Neural progenitor cell (in vitro differentiated cells): ENCODE measurements at regions not wholly inside any gene's neighbourhood (a gene's known extent, or its start where the extent isn't known, plus 50 kb on each side); places are given as distances from the start of the nearest gene placed in this dataset.

Source experiments
- DNase-seq: peaks from one replicate; pipeline ENCODE4 v3.0.0-alpha.2; 2016; ENCODE audit warnings: low spot score
- H2AFZ ChIP-seq: fragments of 200-600 bp; sonication (generic); replicated peaks from 2 replicates; pipeline ENCODE4 v1.6.1; 2016; ENCODE audit warnings: antibody characterized with exemption
- H3F3A ChIP-seq: fragments of 200-600 bp; sonication (generic); 2 replicates; pipeline ENCODE4 v1.6.1; 2016; ENCODE audit warnings: antibody characterized with exemption, low read depth
- H3K27ac ChIP-seq: fragments of 200-600 bp; sonication (generic); 2 replicates; pipeline ENCODE4 v1.5.1; 2016; ENCODE audit warnings: mild to moderate bottlenecking
- H3K27me3 ChIP-seq: fragments of 200-600 bp; sonication (generic); 2 replicates; pipeline ENCODE4 v1.6.1; 2016; ENCODE audit warnings: mild to moderate bottlenecking, moderate library complexity
- H3K36me3 ChIP-seq: fragments of 200-600 bp; sonication (generic); 2 replicates; pipeline ENCODE4 v1.5.1; 2016
- H3K4me1 ChIP-seq: fragments of 200-600 bp; sonication (generic); 2 replicates; pipeline ENCODE4 v1.6.1; 2016; ENCODE audit warnings: mixed run types
- H3K4me2 ChIP-seq: fragments of 200-600 bp; sonication (generic); 2 replicates; pipeline ENCODE4 v1.6.1; 2016
- H3K4me3 ChIP-seq: fragments of 200-600 bp; sonication (generic); 2 replicates; pipeline ENCODE4 v1.5.1; 2016
- H3K79me2 ChIP-seq: fragments of 200-600 bp; sonication (generic); 2 replicates; pipeline ENCODE4 v1.6.1; 2016; ENCODE audit warnings: low read depth
- H3K9ac ChIP-seq: fragments of 200-600 bp; sonication (generic); 2 replicates; pipeline ENCODE4 v1.6.1; 2016
- H3K9me3 ChIP-seq: fragments of 200-600 bp; sonication (generic); 2 replicates; pipeline ENCODE4 v1.5.1; 2016; ENCODE audit warnings: low read depth
- H4K20me1 ChIP-seq: fragments of 200-600 bp; sonication (generic); 2 replicates; pipeline ENCODE4 v1.6.1; 2016; ENCODE audit warnings: low read depth
- H3K27ac Mint-ChIP-seq: 3 replicates; pipeline ENCODE4 v1.8.0; 2021; ENCODE audit warnings: mixed read lengths
- H3K27me3 Mint-ChIP-seq: 2 replicates; pipeline ENCODE4 v1.8.0; 2022; ENCODE audit warnings: low read depth, mild to moderate bottlenecking, inconsistent platforms, moderate library complexity, mixed read lengths; ENCODE audit not compliant: insufficient read depth
- H3K36me3 Mint-ChIP-seq: 3 replicates; pipeline ENCODE4 v1.8.0; 2021; ENCODE audit warnings: mixed read lengths
- H3K4me1 Mint-ChIP-seq: 3 replicates; pipeline ENCODE4 v1.8.0; 2021; ENCODE audit warnings: mixed read lengths
- H3K4me3 Mint-ChIP-seq: 3 replicates; pipeline ENCODE4 v1.8.0; 2021; ENCODE audit warnings: mild to moderate bottlenecking, moderate library complexity, mixed read lengths
- H3K9me3 Mint-ChIP-seq: 3 replicates; pipeline ENCODE4 v1.8.0; 2020; ENCODE audit warnings: mixed read lengths
- EZH2 ChIP-seq: fragments of 200-600 bp; sonication (generic); IDR thresholded peaks from 2 replicates; pipeline ENCODE4 v1.6.1; 2017; ENCODE audit warnings: antibody characterized with exemption, mild to moderate bottlenecking, moderate library complexity
- EZH2phosphoT487 ChIP-seq: fragments of 200-600 bp; sonication (generic); IDR thresholded peaks from 2 replicates; pipeline ENCODE4 v1.6.1; 2017; ENCODE audit warnings: antibody characterized with exemption
- TF ChIP-seq, protein P1 (sequence below): fragments of 200-600 bp; sonication (generic); IDR thresholded peaks from 2 replicates; pipeline ENCODE4 v1.5.1; 2017; ENCODE audit warnings: antibody characterized with exemption, mild to moderate bottlenecking

GRCh38 chr2:47300609-47301276 lies 68.4 kb upstream of the EPCAM start:
- H3K27ac ChIP-seq = no peak overlapping the region

GRCh38 chr2:47300081-47300480 lies 69.0 kb upstream of the EPCAM start:
- Mint-ChIP-seq H3K36me3 (peaks cover under 1% of the 10 kb centered on the region), H3K27ac (no peak overlapping the region), H3K9me3 (no peaks in the 10 kb centered on the region), H3K4me1 (peaks cover 38% of the 10 kb centered on the region), H3K4me3 (no peak overlapping the region), H3K27me3 (no peaks in the 10 kb centered on the region)
- Histone ChIP-seq H3K4me3 (no peak overlapping the region), H3K4me2 (no peak overlapping the region), H3K9me3 (no peaks in the 10 kb centered on the region), H3K9ac (no peak overlapping the region), H3K4me1 (peaks cover 25% of the 10 kb centered on the region), H3K79me2 (no peaks in the 10 kb centered on the region), H3K27ac (no peak overlapping the region), H3F3A (peaks cover 9% of the 10 kb centered on the region), H4K20me1 (no peaks in the 10 kb centered on the region), H3K36me3 (no peaks in the 10 kb centered on the region), H3K27me3 (no peaks in the 10 kb centered on the region), H2AFZ (no peak overlapping the region)
- no peak for TF ChIP-seq EZH2
- TF ChIP-seq EZH2phosphoT487 = no peak
- TF ChIP-seq, protein P1, sequence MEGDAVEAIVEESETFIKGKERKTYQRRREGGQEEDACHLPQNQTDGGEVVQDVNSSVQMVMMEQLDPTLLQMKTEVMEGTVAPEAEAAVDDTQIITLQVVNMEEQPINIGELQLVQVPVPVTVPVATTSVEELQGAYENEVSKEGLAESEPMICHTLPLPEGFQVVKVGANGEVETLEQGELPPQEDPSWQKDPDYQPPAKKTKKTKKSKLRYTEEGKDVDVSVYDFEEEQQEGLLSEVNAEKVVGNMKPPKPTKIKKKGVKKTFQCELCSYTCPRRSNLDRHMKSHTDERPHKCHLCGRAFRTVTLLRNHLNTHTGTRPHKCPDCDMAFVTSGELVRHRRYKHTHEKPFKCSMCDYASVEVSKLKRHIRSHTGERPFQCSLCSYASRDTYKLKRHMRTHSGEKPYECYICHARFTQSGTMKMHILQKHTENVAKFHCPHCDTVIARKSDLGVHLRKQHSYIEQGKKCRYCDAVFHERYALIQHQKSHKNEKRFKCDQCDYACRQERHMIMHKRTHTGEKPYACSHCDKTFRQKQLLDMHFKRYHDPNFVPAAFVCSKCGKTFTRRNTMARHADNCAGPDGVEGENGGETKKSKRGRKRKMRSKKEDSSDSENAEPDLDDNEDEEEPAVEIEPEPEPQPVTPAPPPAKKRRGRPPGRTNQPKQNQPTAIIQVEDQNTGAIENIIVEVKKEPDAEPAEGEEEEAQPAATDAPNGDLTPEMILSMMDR = no peak
- DNase-seq = no peak

More at GRCh38 chr2:47300609-47301276, 68.4 kb upstream of the EPCAM start:
- TF ChIP-seq EZH2phosphoT487 (no peak), EZH2 (no peak)
- TF ChIP-seq, protein P1 = no peak
- Histone ChIP-seq H3K4me1 (peaks cover 18% of the 10 kb centered on the region), H3K27me3 (no peaks in the 10 kb centered on the region), H3F3A (peaks cover 7% of the 10 kb centered on the region), H3K79me2 (no peaks in the 10 kb centered on the region), H3K9me3 (no peaks in the 10 kb centered on the region), H3K9ac (no peak overlapping the region), H3K4me2 (no peak overlapping the region), H3K36me3 (no peaks in the 10 kb centered on the region), H3K4me3 (no peak overlapping the region), H2AFZ (no peak overlapping the region), H4K20me1 (no peaks in the 10 kb centered on the region)
- Mint-ChIP-seq H3K4me3 (no peak overlapping the region), H3K27me3 (no peaks in the 10 kb centered on the region), H3K27ac (no peak overlapping the region), H3K9me3 (no peaks in the 10 kb centered on the region), H3K36me3 (peaks cover 2% of the 10 kb centered on the region), H3K4me1 (peaks cover 34% of the 10 kb centered on the region)
- DNase-seq = no peak

GRCh38 chr2:47299555-47299954 lies 69.6 kb upstream of the EPCAM start:
- H3K4me3 ChIP-seq = no peak overlapping the region
- Mint-ChIP-seq H3K4me3 (no peak overlapping the region), H3K9me3 (no peaks in the 10 kb centered on the region), H3K27ac (no peak overlapping the region), H3K36me3 (no peaks in the 10 kb centered on the region), H3K4me1 (peaks cover 37% of the 10 kb centered on the region), H3K27me3 (no peaks in the 10 kb centered on the region)
- H3K36me3 ChIP-seq = no peaks in the 10 kb centered on the region
- H2AFZ ChIP-seq = no peak overlapping the region
- TF ChIP-seq EZH2phosphoT487 (no peak), EZH2 (no peak)
- TF ChIP-seq, protein P1 = no peak
- H3K9ac ChIP-seq = no peak overlapping the region
- peaks cover 26% of the 10 kb centered on the region for H3K4me1 ChIP-seq
- no peaks in the 10 kb centered on the region for H4K20me1 ChIP-seq
- no peak for DNase-seq
- H3K4me2 ChIP-seq = no peak overlapping the region
- no peak overlapping the region for H3K27ac ChIP-seq
- H3F3A ChIP-seq = peaks cover 9% of the 10 kb centered on the region
- no peaks in the 10 kb centered on the region for H3K27me3 ChIP-seq
- no peaks in the 10 kb centered on the region for H3K79me2 ChIP-seq
- H3K9me3 ChIP-seq = no peaks in the 10 kb centered on the region
